ENCODE measurements at regions not wholly inside any gene's neighbourhood (a gene's known extent, or its start where the extent isn't known, plus 50 kb on each side); places are given as distances from the start of the nearest gene placed in this dataset.

- ChIA-PET CTCF (no interaction called here), POLR2A (no interaction called here)
- Histone ChIP-seq H3K9me3 (ENCODE audit: control insufficient read depth, insufficient read depth, low read depth, low read length) (no peaks in the 10 kb centered on the region), H3K36me3 (ENCODE audit: control insufficient read depth in 2 of 2, insufficient read depth in 1 of 2, low read length in 2 of 2) (no peaks in the 10 kb centered on the region), H3K4me1 (ENCODE audit: control insufficient read depth, insufficient read depth, low read length) (no peaks in the 10 kb centered on the region), H3K4me3 (ENCODE audit: low read depth, low read length) (no peak overlapping the region), H3K27ac (ENCODE audit: extremely low read depth, low read depth, low read length) (no peak overlapping the region)
- TF ChIP-seq ZNF701 (tag by site-specific recombination; IDR thresholded peaks at IDR 0.05), result no peak
- TF ChIP-seq, protein P1, sequence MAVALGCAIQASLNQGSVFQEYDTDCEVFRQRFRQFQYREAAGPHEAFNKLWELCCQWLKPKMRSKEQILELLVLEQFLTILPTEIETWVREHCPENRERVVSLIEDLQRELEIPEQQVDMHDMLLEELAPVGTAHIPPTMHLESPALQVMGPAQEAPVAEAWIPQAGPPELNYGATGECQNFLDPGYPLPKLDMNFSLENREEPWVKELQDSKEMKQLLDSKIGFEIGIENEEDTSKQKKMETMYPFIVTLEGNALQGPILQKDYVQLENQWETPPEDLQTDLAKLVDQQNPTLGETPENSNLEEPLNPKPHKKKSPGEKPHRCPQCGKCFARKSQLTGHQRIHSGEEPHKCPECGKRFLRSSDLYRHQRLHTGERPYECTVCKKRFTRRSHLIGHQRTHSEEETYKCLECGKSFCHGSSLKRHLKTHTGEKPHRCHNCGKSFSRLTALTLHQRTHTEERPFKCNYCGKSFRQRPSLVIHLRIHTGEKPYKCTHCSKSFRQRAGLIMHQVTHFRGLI (tag by site-specific recombination; IDR thresholded peaks at IDR 0.05), result no peak
- no peak for TF ChIP-seq ZNF121 (tag by site-specific recombination; IDR thresholded peaks at IDR 0.05)
- no peak for TF ChIP-seq ZBTB21 (tag by site-specific recombination; IDR thresholded peaks at IDR 0.05)
- no peak for TF ChIP-seq ZNF248 (tag by site-specific recombination; IDR thresholded peaks at IDR 0.05)
Measured at GRCh38 chr9:108377382-108377781, 478.4 kb downstream of the ACTL7B start.

DNA sequence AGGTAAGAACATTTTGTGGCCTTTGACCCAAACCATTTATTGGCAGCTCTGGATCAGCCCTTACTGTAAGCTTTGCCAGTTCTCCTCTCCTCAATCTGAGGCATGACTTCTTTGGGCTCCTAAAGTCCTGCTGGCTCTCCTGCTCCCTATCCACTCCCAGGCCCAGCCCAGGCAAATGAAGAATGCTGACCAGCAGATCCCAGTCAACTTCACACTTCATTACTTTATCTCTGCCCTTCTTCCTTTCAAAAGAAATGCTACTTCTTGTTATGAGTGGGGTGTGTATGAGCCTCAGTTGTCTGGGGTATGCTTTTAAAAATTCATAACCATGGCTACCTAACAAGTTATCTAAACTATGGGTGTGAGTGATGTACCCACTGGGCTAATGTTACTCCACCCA lies 479.6 kb downstream of the ACTL7B start:
- Histone ChIP-seq H3K9me3 (ENCODE audit: control insufficient read depth, insufficient read depth, low read depth, low read length) (no peaks in the 10 kb centered on the region), H3K27ac (ENCODE audit: extremely low read depth, low read depth, low read length) (no peak overlapping the region), H3K4me1 (ENCODE audit: control insufficient read depth, insufficient read depth, low read length) (no peaks in the 10 kb centered on the region), H3K36me3 (ENCODE audit: control insufficient read depth in 2 of 2, insufficient read depth in 1 of 2, low read length in 2 of 2) (no peaks in the 10 kb centered on the region), H3K4me3 (ENCODE audit: low read depth, low read length) (no peak overlapping the region)
- ChIA-PET POLR2A (no interaction called here), CTCF (no interaction called here)
- no peak for TF ChIP-seq MEIS1 (CRISPR knock-in tag; IDR thresholded peaks at IDR 0.05; ENCODE audit: borderline replicate concordance)

- H3K9me3 ChIP-seq (ENCODE audit: control insufficient read depth, insufficient read depth, low read depth, low read length), result no peaks in the 10 kb centered on the region
- TF ChIP-seq ZNF223 (tag by site-specific recombination; IDR thresholded peaks at IDR 0.05) (no peak), KLF9 (tag by site-specific recombination; IDR thresholded peaks at IDR 0.05; ENCODE audit: low read depth) (no peak), ATF2 (tag by site-specific recombination; IDR thresholded peaks at IDR 0.05; ENCODE audit: low read depth) (no peak), ZBTB10 (tag by site-specific recombination; IDR thresholded peaks at IDR 0.05) (no peak), ZNF138 (tag by site-specific recombination; IDR thresholded peaks at IDR 0.05; ENCODE audit: borderline replicate concordance) (no peak), MYNN (tag by site-specific recombination; IDR thresholded peaks at IDR 0.05; ENCODE audit: borderline replicate concordance) (no peak), ZNF341 (tag by site-specific recombination; IDR thresholded peaks at IDR 0.05; ENCODE audit: low read depth) (no peak), ZNF501 (tag by site-specific recombination; IDR thresholded peaks at IDR 0.05) (no peak), ZNF777 (tag by site-specific recombination; IDR thresholded peaks at IDR 0.05; ENCODE audit: borderline replicate concordance) (no peak), ZNF585B (tag by site-specific recombination; IDR thresholded peaks at IDR 0.05) (no peak), KLF16 (tag by site-specific recombination; IDR thresholded peaks at IDR 0.05) (no peak), ZIC2 (tag by site-specific recombination; IDR thresholded peaks at IDR 0.05) (no peak), ZFP69B (tag by site-specific recombination; IDR thresholded peaks at IDR 0.05) (no peak)
- TF ChIP-seq, protein P2, sequence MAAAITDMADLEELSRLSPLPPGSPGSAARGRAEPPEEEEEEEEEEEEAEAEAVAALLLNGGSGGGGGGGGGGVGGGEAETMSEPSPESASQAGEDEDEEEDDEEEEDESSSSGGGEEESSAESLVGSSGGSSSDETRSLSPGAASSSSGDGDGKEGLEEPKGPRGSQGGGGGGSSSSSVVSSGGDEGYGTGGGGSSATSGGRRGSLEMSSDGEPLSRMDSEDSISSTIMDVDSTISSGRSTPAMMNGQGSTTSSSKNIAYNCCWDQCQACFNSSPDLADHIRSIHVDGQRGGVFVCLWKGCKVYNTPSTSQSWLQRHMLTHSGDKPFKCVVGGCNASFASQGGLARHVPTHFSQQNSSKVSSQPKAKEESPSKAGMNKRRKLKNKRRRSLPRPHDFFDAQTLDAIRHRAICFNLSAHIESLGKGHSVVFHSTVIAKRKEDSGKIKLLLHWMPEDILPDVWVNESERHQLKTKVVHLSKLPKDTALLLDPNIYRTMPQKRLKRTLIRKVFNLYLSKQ (tag by site-specific recombination; IDR thresholded peaks at IDR 0.05; ENCODE audit: borderline replicate concordance), result no peak
- H3K27ac ChIP-seq (ENCODE audit: extremely low read depth, low read depth, low read length), result no peak overlapping the region
- no peak overlapping the region for H3K4me3 ChIP-seq (ENCODE audit: low read depth, low read length)
- ChIA-PET POLR2A (no interaction called here), CTCF (interaction anchor here (0.6 kb wide), 1 partner anchor 15 kb away, joined by 3 read pairs; no protein-coding TSS in a partner anchor)
- H3K4me1 ChIP-seq (ENCODE audit: control insufficient read depth, insufficient read depth, low read length), result no peaks in the 10 kb centered on the region
- no peaks in the 10 kb centered on the region for H3K36me3 ChIP-seq (ENCODE audit: control insufficient read depth in 2 of 2, insufficient read depth in 1 of 2, low read length in 2 of 2)
Measured at GRCh38 chr9:108374626-108375025, 481.2 kb downstream of the ACTL7B start.
